ENCODE measurements at regions not wholly inside any gene's neighbourhood (a gene's known extent, or its start where the extent isn't known, plus 50 kb on each side); places are given as distances from the start of the nearest gene placed in this dataset.

GRCh38 chr2:94966689-94967088 lies 58.8 kb upstream of the MAL start:
- Histone ChIP-seq H4K20me1 (ENCODE audit: insufficient read depth, low read length) (no peaks in the 10 kb centered on the region), H3K79me2 (ENCODE audit: insufficient read depth, low read length) (no peaks in the 10 kb centered on the region), H3K27ac (ENCODE audit: low read depth in 1 of 2, low read length in 2 of 2) (no peak overlapping the region), H3K36me3 (replicated peaks in 1 of 2; ENCODE audit: control insufficient read depth in 1 of 2, insufficient read depth in 2 of 2, low read length in 2 of 2) (no peaks in the 10 kb centered on the region), H2AFZ (ENCODE audit: insufficient read depth, low read depth, low read length, poor library complexity, severe bottlenecking) (no peak overlapping the region), H3K9me3 (replicated peaks in 1 of 2; ENCODE audit: control insufficient read depth in 1 of 2, insufficient read depth in 1 of 2, low read length in 2 of 2) (no peaks in the 10 kb centered on the region), H3K4me3 (replicated peaks in 1 of 3; ENCODE audit: low read depth in 2 of 3, low read length in 3 of 3) (no peak overlapping the region), H3K27me3 (ENCODE audit: control insufficient read depth in 2 of 2, insufficient read depth in 2 of 2, low read length in 2 of 2) (peaks cover 0 to 3% of the 10 kb centered on the region in 2 donors), H3K4me2 (replicated peaks; ENCODE audit: extremely low read depth, low read length, poor library complexity, severe bottlenecking) (no peak overlapping the region), H3K9ac (ENCODE audit: insufficient read depth, low read length, poor library complexity, severe bottlenecking) (no peak overlapping the region), H3K4me1 (ENCODE audit: control insufficient read depth in 1 of 2, insufficient read depth in 2 of 2, low read length in 2 of 2) (no peaks in the 10 kb centered on the region)
- H3K4me1 Mint-ChIP-seq: no peaks in the 10 kb centered on the region
- no CpG with 5 or more reads among the region's 1 CpG for WGBS (ENCODE audit: insufficient coverage)
- peaks cover 4 to 10% (median 10%) of the 10 kb centered on the region in 3 donors for H3K27me3 Mint-ChIP-seq (ENCODE audit: low read depth in 3 of 3)
- TF ChIP-seq CTCF (IDR thresholded peaks at IDR 0.05): no peak
- intact Hi-C loops (cut with micrococcal nuclease): no loop called here
- peaks cover 0 to 2% (median 0%) of the 10 kb centered on the region in 7 donors for H3K9me3 Mint-ChIP-seq
- no peaks in the 10 kb centered on the region for H3K36me3 Mint-ChIP-seq
- no peak for DNase-seq
- H3K27ac Mint-ChIP-seq: no peak overlapping the region
- no peak overlapping the region for H3K4me3 Mint-ChIP-seq

GRCh38 chr2:94970353-94970752 lies 55.2 kb upstream of the MAL start:
- no peaks in the 10 kb centered on the region for H3K4me1 Mint-ChIP-seq
- DNase-seq: no peak
- no peak overlapping the region for H2AFZ ChIP-seq (ENCODE audit: insufficient read depth, low read depth, low read length, poor library complexity, severe bottlenecking)
- no peak overlapping the region for H3K4me3 ChIP-seq (replicated peaks in 1 of 3; ENCODE audit: low read depth in 2 of 3, low read length in 3 of 3)
- H3K79me2 ChIP-seq (ENCODE audit: insufficient read depth, low read length): no peaks in the 10 kb centered on the region
- peaks cover 3 to 12% (median 9%) of the 10 kb centered on the region in 3 donors for H3K27me3 Mint-ChIP-seq (ENCODE audit: low read depth in 3 of 3)
- no peak overlapping the region for H3K4me2 ChIP-seq (replicated peaks; ENCODE audit: extremely low read depth, low read length, poor library complexity, severe bottlenecking)
- H3K9ac ChIP-seq (ENCODE audit: insufficient read depth, low read length, poor library complexity, severe bottlenecking): no peak overlapping the region
- H3K9me3 ChIP-seq (replicated peaks in 1 of 2; ENCODE audit: control insufficient read depth in 1 of 2, insufficient read depth in 1 of 2, low read length in 2 of 2): no peaks in the 10 kb centered on the region
- intact Hi-C loops (cut with micrococcal nuclease): no loop called here
- 10% methylated on average over 1 of the region's 4 CpGs for WGBS (ENCODE audit: insufficient coverage)
- H3K36me3 Mint-ChIP-seq: no peaks in the 10 kb centered on the region
- H4K20me1 ChIP-seq (ENCODE audit: insufficient read depth, low read length): no peaks in the 10 kb centered on the region
- no peaks in the 10 kb centered on the region for H3K36me3 ChIP-seq (replicated peaks in 1 of 2; ENCODE audit: control insufficient read depth in 1 of 2, insufficient read depth in 2 of 2, low read length in 2 of 2)
- no peak overlapping the region for H3K27ac Mint-ChIP-seq
- TF ChIP-seq CTCF (IDR thresholded peaks at IDR 0.05): no peak
- H3K4me3 Mint-ChIP-seq: no peak overlapping the region
- H3K27me3 ChIP-seq (ENCODE audit: control insufficient read depth in 2 of 2, insufficient read depth in 2 of 2, low read length in 2 of 2): peaks cover 0 to 3% of the 10 kb centered on the region in 2 donors
- no peak overlapping the region for H3K27ac ChIP-seq (ENCODE audit: low read depth in 1 of 2, low read length in 2 of 2)
- H3K4me1 ChIP-seq (ENCODE audit: control insufficient read depth in 1 of 2, insufficient read depth in 2 of 2, low read length in 2 of 2): no peaks in the 10 kb centered on the region
- H3K9me3 Mint-ChIP-seq: peaks cover 0 to 2% (median 0%) of the 10 kb centered on the region in 7 donors

All from CD14-positive monocyte (primary cell).